Gastroesophageal sphincter (tissue), 4 donors: ENCODE measurements at regions not wholly inside any gene's neighbourhood (a gene's known extent, or its start where the extent isn't known, plus 50 kb on each side); places are given as distances from the start of the nearest gene placed in this dataset.

Experiments
- ATAC-seq: fragments of 150-250 bp; one replicate; pipeline ENCODE4 v1.9.1; 2016; ENCODE audit warnings: mild to moderate bottlenecking, moderate library complexity
- H3K27ac ChIP-seq, 4 donors: fragments of 200-600 bp; sonication (generic) in 3 of 4; 1 replicate in 3 of 4; 2 replicates in 1 of 4; pipeline ENCODE4 v1.5.1; 2016 to 2019
- H3K27me3 ChIP-seq: fragments of 200-600 bp; sonication (generic); one replicate; pipeline ENCODE4 v1.5.1; 2019
- H3K36me3 ChIP-seq, 2 donors: fragments of 200-600 bp; sonication (generic); one replicate each; pipeline ENCODE4 v1.5.1; 2019; ENCODE audit warnings: control low read depth in 1 of 2
- H3K4me1 ChIP-seq, 3 donors: fragments of 200-600 bp; sonication (generic); 1 replicate in 2 of 3; 2 replicates in 1 of 3; pipeline ENCODE4 v1.5.1; 2016 to 2019; ENCODE audit warnings: control low read depth in 2 of 3
- H3K4me3 ChIP-seq, 2 donors: fragments of 200-600 bp; sonication (generic); one replicate each; pipeline ENCODE4 v1.5.1; 2019; ENCODE audit warnings: mild to moderate bottlenecking in 1 of 2, moderate library complexity in 1 of 2
- H3K9me3 ChIP-seq, 3 donors: fragments of 200-600 bp; sonication (generic); one replicate each; pipeline ENCODE4 v1.5.1; 2017 to 2019; ENCODE audit warnings: control low read depth in 2 of 3
- EP300 ChIP-seq: sonication (generic); formaldehyde crosslinking; IDR thresholded peaks from one replicate; pipeline ENCODE4 v1.6.1; 2017; ENCODE audit warnings: antibody characterized with exemption, mild to moderate bottlenecking
- POLR2A ChIP-seq, 2 donors: fragments of 450-650 bp; IDR thresholded peaks; one replicate each; pipeline ENCODE4 v1.6.1; 2017; ENCODE audit warnings: antibody characterized with exemption in 2 of 2, mild to moderate bottlenecking in 2 of 2, moderate library complexity in 1 of 2
- POLR2AphosphoS5 ChIP-seq: sonication (generic); formaldehyde crosslinking; IDR thresholded peaks from one replicate; pipeline ENCODE4 v1.6.1; 2017; ENCODE audit warnings: antibody characterized with exemption
- WGBS, 2 donors: methylation state at CpG; one replicate each; pipeline ENCODE4 v1.1.5; 2018; ENCODE audit warnings: low coverage in 1 of 2; 5-methylcytosine and 5-hydroxymethylcytosine counted together
- TF ChIP-seq, protein P1 (sequence below), 4 experiments: fragments of 200-600 bp in 2 of 4; fragments of 450-650 bp in 2 of 4; sonication (generic) in 1 of 4; IDR thresholded peaks; one replicate each; pipeline ENCODE4 v1.5.1; 2017 to 2019; ENCODE audit warnings: antibody characterized with exemption in 4 of 4, mild to moderate bottlenecking in 2 of 4, moderate library complexity in 2 of 4

DNA sequence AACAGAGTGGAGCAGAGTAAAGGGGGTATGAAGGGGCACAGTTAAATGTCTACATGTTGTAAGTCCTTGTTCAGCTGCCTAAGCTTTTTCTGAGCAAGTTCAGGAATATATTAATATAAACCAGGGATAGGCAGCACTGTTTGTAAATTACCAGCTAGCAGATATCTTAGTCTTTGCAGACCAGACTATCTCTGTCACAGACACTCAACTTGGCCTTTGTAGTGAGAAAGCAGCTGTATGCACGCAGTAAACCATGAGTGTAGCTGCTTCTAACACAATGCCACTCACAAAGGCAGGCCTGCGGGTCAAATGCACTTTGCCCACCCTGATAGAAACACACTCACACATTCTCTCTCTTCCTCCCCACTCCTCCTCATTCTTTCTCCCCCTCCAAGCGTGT lies 1016.9 kb downstream of the UQCRFS1 start:
- TF ChIP-seq, protein P1, sequence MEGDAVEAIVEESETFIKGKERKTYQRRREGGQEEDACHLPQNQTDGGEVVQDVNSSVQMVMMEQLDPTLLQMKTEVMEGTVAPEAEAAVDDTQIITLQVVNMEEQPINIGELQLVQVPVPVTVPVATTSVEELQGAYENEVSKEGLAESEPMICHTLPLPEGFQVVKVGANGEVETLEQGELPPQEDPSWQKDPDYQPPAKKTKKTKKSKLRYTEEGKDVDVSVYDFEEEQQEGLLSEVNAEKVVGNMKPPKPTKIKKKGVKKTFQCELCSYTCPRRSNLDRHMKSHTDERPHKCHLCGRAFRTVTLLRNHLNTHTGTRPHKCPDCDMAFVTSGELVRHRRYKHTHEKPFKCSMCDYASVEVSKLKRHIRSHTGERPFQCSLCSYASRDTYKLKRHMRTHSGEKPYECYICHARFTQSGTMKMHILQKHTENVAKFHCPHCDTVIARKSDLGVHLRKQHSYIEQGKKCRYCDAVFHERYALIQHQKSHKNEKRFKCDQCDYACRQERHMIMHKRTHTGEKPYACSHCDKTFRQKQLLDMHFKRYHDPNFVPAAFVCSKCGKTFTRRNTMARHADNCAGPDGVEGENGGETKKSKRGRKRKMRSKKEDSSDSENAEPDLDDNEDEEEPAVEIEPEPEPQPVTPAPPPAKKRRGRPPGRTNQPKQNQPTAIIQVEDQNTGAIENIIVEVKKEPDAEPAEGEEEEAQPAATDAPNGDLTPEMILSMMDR (IDR thresholded peaks at IDR 0.05), result no peak
- TF ChIP-seq POLR2A (IDR thresholded peaks at IDR 0.05) (no peak), POLR2AphosphoS5 (no peak), EP300 (no peak)
- no peaks in the 10 kb centered on the region for H3K4me1 ChIP-seq
- H3K27ac ChIP-seq, result no peak overlapping the region
- ATAC-seq, result no peak
- no peak overlapping the region for H3K4me3 ChIP-seq
- H3K27me3 ChIP-seq, result peaks cover 4% of the 10 kb centered on the region
- no peaks in the 10 kb centered on the region for H3K36me3 ChIP-seq
- 20 to 50% methylated on average over 2 of the region's 3 CpGs for WGBS, 2 donors
- H3K9me3 ChIP-seq, result no peaks in the 10 kb centered on the region

DNA sequence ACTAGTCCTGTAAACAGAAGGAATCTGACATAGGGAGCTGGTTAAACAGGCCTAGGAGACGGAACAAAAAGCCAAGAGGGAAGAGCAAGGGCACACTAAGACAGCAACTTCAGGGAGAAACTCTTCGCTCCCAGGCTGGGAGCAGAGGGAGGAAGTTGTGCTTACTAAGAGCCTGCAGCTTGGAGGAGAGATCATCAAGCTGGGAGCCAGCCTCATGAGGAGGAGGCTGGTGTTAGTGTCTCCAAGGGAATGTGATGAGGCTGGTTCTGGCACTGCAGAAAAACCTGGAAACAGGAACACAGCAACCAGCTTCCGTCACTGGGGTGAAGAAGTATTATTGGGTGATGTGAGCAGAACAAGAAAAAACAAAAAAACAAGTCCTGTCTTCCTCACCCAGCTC lies 1027.3 kb downstream of the UQCRFS1 start:
- TF ChIP-seq, protein P1 (IDR thresholded peaks at IDR 0.05), result no peak
- TF ChIP-seq POLR2A (IDR thresholded peaks at IDR 0.05) (no peak), EP300 (no peak), POLR2AphosphoS5 (no peak)
- H3K4me3 ChIP-seq, result no peak overlapping the region
- ATAC-seq, result no peak
- WGBS, 2 donors, result 58 to 70% methylated on average over 3 of the region's 3 CpGs
- H3K4me1 ChIP-seq, result no peaks in the 10 kb centered on the region
- no peaks in the 10 kb centered on the region for H3K36me3 ChIP-seq
- H3K27ac ChIP-seq, result no peak overlapping the region
- no peaks in the 10 kb centered on the region for H3K9me3 ChIP-seq
- H3K27me3 ChIP-seq, result no peaks in the 10 kb centered on the region

DNA sequence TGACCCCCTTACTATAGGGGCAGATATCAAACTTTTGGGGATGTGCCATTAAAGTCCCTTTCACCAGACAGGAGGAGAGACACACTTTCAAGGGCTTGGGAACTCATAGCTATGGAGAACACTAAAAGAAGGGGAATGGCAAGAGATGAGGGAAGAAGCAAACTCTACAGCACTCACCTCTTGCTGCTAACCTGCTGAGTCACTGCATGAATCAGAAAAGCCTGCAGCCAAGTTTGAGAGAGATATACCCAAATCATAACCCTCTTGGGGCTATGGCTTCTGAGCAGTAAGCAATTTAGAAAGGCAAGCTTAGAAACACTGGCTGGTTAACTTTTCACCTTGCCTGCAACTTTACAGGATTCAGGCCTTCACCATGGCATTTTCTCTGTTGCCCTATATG lies 1028.0 kb downstream of the UQCRFS1 start:
- H3K4me3 ChIP-seq, result no peak overlapping the region
- TF ChIP-seq, protein P1 (IDR thresholded peaks at IDR 0.05), result no peak
- TF ChIP-seq EP300, result no peak
- no peak for TF ChIP-seq POLR2AphosphoS5
- no peak for TF ChIP-seq POLR2A (IDR thresholded peaks at IDR 0.05)
- no peak for ATAC-seq
- no peak overlapping the region for H3K27ac ChIP-seq
- H3K4me1 ChIP-seq, result no peaks in the 10 kb centered on the region
- H3K9me3 ChIP-seq, result no peaks in the 10 kb centered on the region
- no peaks in the 10 kb centered on the region for H3K27me3 ChIP-seq
- no peaks in the 10 kb centered on the region for H3K36me3 ChIP-seq

DNA sequence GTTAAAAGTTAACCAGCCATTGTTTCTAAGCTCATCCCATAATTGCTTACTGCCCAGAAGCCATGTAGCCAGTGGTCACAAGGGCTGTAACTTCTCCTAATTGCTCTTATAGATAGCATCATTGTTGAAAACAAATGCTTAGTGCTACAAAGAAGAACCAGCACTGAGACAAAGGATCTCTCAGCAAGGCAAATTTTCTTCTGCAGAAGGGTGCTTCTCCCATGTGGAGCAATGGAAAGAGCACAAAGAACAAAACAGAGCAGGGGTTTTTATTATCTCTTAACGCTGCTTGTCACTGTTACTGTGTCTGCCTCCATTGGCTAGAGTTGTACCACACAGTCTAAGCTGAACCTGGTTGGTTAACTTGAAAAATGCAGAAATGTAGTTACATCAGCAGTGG lies 1036.8 kb downstream of the UQCRFS1 start:
- Histone ChIP-seq H3K4me1 (no peaks in the 10 kb centered on the region), H3K27ac (no peak overlapping the region), H3K9me3 (peaks cover 0 to 37% (median 0%) of the 10 kb centered on the region in 3 donors), H3K27me3 (no peaks in the 10 kb centered on the region), H3K36me3 (no peaks in the 10 kb centered on the region), H3K4me3 (no peak overlapping the region)
- ATAC-seq, result no peak
- TF ChIP-seq POLR2A (IDR thresholded peaks at IDR 0.05) (no peak), POLR2AphosphoS5 (no peak), EP300 (no peak)
- TF ChIP-seq, protein P1 (IDR thresholded peaks at IDR 0.05), result no peak
- WGBS, 2 donors, result 18 to 83% methylated on average over 1 of the region's 1 CpG

DNA sequence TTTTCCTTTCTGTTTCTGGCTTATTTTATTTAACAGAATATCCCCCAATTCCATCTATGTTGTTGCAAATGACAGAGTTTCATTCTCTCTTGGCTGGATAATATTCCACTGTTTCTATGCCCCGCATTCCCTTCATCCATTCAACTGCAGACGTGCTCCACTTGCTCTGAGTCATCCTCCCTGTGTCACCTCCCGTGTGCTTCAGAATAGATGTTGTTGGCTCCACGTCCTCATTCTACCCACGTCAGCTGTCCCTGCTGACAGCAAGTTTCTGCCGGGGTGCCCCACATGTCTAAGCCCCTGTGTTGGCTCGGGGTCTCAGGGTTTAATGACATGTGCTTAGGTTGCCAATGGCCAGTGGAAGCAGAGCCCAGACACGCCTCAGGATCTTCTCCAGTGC lies 1041.0 kb downstream of the UQCRFS1 start:
- Histone ChIP-seq H3K4me3 (no peak overlapping the region), H3K27me3 (no peaks in the 10 kb centered on the region), H3K36me3 (no peaks in the 10 kb centered on the region), H3K9me3 (peaks cover 0 to 22% (median 0%) of the 10 kb centered on the region in 3 donors), H3K27ac (no peak overlapping the region), H3K4me1 (no peaks in the 10 kb centered on the region)
- 77 to 87% methylated on average over 5 to 8 of the region's 8 CpGs for WGBS, 2 donors
- ATAC-seq, result no peak
- TF ChIP-seq EP300, result no peak
- TF ChIP-seq, protein P1 (IDR thresholded peaks at IDR 0.05), result no peak
- no peak for TF ChIP-seq POLR2A (IDR thresholded peaks at IDR 0.05)
- TF ChIP-seq POLR2AphosphoS5, result no peak
